K562 (cell line): ENCODE measurements at regions not wholly inside any gene's neighbourhood (a gene's known extent, or its start where the extent isn't known, plus 50 kb on each side); places are given as distances from the start of the nearest gene placed in this dataset.

Experiments
- ESRRB ChIP-seq: fragments of 250-450 bp; sonication (Bioruptor Pico); IDR thresholded peaks from 2 replicates; pipeline ENCODE4 v1.5.0; 2020; ENCODE audit warnings: mild to moderate bottlenecking, moderate library complexity, borderline replicate concordance
- GTF2F1 ChIP-seq: IDR thresholded peaks from 2 replicates; pipeline ENCODE4 v1.6.1; 2011; ENCODE audit warnings: low read depth, low read length, improper control_type of control experiment
- KLF10 ChIP-seq: fragments of 250-450 bp; sonication (Bioruptor Pico); IDR thresholded peaks from 2 replicates; pipeline ENCODE4 v1.6.1; 2021; ENCODE audit warnings: matching md5 sums
- PCBP2 ChIP-seq: fragments of 200-400 bp; formaldehyde crosslinking; IDR thresholded peaks from 2 replicates; pipeline ENCODE4 v1.6.1; 2018; ENCODE audit warnings: low read length, low read depth, mild to moderate bottlenecking, moderate library complexity; ENCODE audit not compliant: poor library complexity, severe bottlenecking
- SIX5 ChIP-seq, 2 experiments: IDR thresholded peaks; 2 replicates each; pipeline ENCODE4 v1.6.1; 2011; ENCODE audit warnings: low read length in 2 of 2, borderline replicate concordance in 1 of 2, low read depth in 1 of 2, mild to moderate bottlenecking in 1 of 2, moderate library complexity in 1 of 2; ENCODE audit not compliant: insufficient read depth in 1 of 2
- TAF1 ChIP-seq: IDR thresholded peaks from 2 replicates; pipeline ENCODE4 v1.6.1; 2011; ENCODE audit warnings: mild to moderate bottlenecking, low read length, moderate library complexity; ENCODE audit not compliant: insufficient read depth, control insufficient read depth, severe bottlenecking; ENCODE audit errors: extremely low read depth
- TEAD4 ChIP-seq, 2 experiments: sonication (generic) in 1 of 2; formaldehyde crosslinking in 1 of 2; IDR thresholded peaks; 2 replicates each; pipeline versions ENCODE4 v1.6.1 to v1.8.0; 2012 to 2022; ENCODE audit warnings: borderline replicate concordance in 1 of 2, inconsistent platforms in 1 of 2, low read length in 1 of 2, mild to moderate bottlenecking in 1 of 2, missing genetic modification reagents in 1 of 2
- ZFP1 ChIP-seq: fragments of 450-650 bp; formaldehyde crosslinking; IDR thresholded peaks from 2 replicates; pipeline ENCODE4 v1.4.0; 2020; ENCODE audit warnings: mild to moderate bottlenecking, mixed read lengths
- ZNF57 ChIP-seq: fragments of 450-650 bp; formaldehyde crosslinking; IDR thresholded peaks from 2 replicates; pipeline ENCODE4 v1.4.0; 2020; ENCODE audit warnings: mild to moderate bottlenecking, moderate library complexity
- ZNF644 ChIP-seq: fragments of 200-800 bp; sonication (Bioruptor generic); IDR thresholded peaks from 2 replicates; pipeline ENCODE4 v1.6.1; 2016; ENCODE audit warnings: low read depth, missing genetic modification characterization, missing compliant biosample characterization
- TF ChIP-seq, protein P1 (sequence below): fragments of 450-650 bp; IDR thresholded peaks from 2 replicates; pipeline ENCODE4 v1.6.1; 2016; ENCODE audit warnings: low read depth
- TF ChIP-seq, protein P2 (sequence below): fragments of 200-800 bp; sonication (Bioruptor generic); IDR thresholded peaks from 2 replicates; pipeline ENCODE4 v1.6.1; 2017; ENCODE audit warnings: missing genetic modification characterization, missing compliant biosample characterization
- TF ChIP-seq, protein P3 (sequence below), 2 experiments: fragments of 450-650 bp; conservative IDR thresholded peaks; 2 replicates each; pipeline ENCODE4 v1.6.1; 2017; ENCODE audit warnings: mild to moderate bottlenecking in 2 of 2, moderate library complexity in 2 of 2
- TF ChIP-seq, protein P4 (sequence below), 2 experiments: IDR thresholded peaks; 2 replicates each; pipeline ENCODE4 v1.6.1; 2011; ENCODE audit warnings: borderline replicate concordance in 1 of 2, control low read depth in 1 of 2, low read depth in 1 of 2, low read length in 1 of 2, mild to moderate bottlenecking in 1 of 2, mixed read lengths in 1 of 2, moderate library complexity in 1 of 2; ENCODE audit not compliant: insufficient read depth in 1 of 2, insufficient read length in 1 of 2, poor library complexity in 1 of 2, severe bottlenecking in 1 of 2; ENCODE audit errors: extremely low read depth in 1 of 2

DNA sequence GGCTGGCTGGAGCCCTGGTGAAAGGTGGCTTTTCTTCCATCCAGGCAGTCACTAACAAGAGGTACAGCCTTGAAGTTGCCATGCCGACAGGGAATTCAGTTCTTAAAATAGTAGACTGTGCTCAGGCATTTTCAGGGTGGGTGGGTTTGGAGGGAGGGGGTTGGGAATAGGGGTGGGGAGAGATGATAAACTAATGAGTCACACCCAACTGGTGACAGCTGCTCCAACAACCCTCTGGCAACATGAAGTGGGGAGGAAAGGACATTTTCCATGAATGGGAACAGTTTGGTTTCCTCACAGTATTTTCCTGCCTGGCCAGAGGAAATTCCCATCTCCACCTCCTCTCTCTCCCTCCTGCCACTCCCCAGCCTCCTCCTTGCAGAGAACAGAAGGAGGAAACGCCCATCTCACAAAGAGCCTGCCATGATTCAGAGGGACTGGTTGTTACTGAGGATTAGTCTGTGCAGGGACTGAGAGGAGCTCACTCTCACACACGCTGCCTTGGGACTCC lies 113.0 kb upstream of the SLC1A4 start (continued):
- TF ChIP-seq, protein P1, sequence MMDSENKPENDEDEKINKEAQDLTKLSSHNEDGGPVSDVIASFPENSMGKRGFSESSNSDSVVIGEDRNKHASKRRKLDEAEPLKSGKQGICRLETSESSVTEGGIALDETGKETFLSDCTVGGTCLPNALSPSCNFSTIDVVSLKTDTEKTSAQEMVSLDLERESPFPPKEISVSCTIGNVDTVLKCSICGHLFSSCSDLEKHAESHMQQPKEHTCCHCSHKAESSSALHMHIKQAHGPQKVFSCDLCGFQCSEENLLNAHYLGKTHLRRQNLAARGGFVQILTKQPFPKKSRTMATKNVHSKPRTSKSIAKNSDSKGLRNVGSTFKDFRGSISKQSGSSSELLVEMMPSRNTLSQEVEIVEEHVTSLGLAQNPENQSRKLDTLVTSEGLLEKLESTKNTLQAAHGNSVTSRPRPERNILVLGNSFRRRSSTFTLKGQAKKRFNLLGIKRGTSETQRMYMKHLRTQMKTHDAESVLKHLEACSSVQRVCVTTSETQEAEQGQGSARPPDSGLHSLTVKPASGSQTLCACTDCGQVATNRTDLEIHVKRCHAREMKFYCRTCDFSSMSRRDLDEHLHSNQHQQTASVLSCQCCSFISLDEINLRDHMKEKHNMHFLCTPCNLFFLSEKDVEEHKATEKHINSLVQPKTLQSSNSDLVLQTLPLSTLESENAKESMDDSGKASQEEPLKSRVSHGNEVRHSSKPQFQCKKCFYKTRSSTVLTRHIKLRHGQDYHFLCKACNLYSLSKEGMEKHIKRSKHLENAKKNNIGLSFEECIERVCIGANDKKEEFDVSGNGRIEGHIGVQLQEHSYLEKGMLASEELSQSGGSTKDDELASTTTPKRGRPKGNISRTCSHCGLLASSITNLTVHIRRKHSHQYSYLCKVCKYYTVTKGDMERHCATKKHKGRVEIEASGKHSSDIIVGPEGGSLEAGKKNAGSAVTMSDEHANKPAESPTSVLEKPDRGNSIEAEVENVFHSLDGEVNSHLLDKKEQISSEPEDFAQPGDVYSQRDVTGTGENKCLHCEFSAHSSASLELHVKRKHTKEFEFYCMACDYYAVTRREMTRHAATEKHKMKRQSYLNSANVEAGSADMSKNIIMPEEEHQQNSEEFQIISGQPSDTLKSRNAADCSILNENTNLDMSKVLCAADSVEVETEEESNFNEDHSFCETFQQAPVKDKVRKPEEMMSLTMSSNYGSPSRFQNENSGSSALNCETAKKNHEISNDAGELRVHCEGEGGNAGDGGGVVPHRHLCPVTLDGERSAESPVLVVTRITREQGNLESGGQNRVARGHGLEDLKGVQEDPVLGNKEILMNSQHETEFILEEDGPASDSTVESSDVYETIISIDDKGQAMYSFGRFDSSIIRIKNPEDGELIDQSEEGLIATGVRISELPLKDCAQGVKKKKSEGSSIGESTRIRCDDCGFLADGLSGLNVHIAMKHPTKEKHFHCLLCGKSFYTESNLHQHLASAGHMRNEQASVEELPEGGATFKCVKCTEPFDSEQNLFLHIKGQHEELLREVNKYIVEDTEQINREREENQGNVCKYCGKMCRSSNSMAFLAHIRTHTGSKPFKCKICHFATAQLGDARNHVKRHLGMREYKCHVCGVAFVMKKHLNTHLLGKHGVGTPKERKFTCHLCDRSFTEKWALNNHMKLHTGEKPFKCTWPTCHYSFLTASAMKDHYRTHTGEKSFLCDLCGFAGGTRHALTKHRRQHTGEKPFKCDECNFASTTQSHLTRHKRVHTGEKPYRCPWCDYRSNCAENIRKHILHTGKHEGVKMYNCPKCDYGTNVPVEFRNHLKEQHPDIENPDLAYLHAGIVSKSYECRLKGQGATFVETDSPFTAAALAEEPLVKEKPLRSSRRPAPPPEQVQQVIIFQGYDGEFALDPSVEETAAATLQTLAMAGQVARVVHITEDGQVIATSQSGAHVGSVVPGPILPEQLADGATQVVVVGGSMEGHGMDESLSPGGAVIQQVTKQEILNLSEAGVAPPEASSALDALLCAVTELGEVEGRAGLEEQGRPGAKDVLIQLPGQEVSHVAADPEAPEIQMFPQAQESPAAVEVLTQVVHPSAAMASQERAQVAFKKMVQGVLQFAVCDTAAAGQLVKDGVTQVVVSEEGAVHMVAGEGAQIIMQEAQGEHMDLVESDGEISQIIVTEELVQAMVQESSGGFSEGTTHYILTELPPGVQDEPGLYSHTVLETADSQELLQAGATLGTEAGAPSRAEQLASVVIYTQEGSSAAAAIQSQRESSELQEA = no peak
- TF ChIP-seq PCBP2 (no peak), ZFP1 (CRISPR knock-in tag) (no peak), TAF1 (no peak), GTF2F1 (no peak), SIX5 (IDR thresholded peaks at IDR 0.05; ENCODE audit: borderline replicate concordance in 1 of 2, insufficient read depth in 1 of 2, low read depth in 1 of 2, low read length in 2 of 2) (no peak), ESRRB (CRISPR knock-in tag) (no peak), KLF10 (CRISPR knock-in tag) (no peak), TEAD4 (IDR thresholded peaks at IDR 0.05; ENCODE audit: low read length) (no peak), TEAD4 (CRISPR knock-in tag; IDR thresholded peaks at IDR 0.05; ENCODE audit: borderline replicate concordance) (no peak), ZNF644 (tag) (no peak), ZNF57 (CRISPR knock-in tag) (no peak)
- TF ChIP-seq, protein P2, sequence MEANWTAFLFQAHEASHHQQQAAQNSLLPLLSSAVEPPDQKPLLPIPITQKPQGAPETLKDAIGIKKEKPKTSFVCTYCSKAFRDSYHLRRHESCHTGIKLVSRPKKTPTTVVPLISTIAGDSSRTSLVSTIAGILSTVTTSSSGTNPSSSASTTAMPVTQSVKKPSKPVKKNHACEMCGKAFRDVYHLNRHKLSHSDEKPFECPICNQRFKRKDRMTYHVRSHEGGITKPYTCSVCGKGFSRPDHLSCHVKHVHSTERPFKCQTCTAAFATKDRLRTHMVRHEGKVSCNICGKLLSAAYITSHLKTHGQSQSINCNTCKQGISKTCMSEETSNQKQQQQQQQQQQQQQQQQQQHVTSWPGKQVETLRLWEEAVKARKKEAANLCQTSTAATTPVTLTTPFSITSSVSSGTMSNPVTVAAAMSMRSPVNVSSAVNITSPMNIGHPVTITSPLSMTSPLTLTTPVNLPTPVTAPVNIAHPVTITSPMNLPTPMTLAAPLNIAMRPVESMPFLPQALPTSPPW (CRISPR knock-in tag) = no peak
- TF ChIP-seq, protein P3, sequence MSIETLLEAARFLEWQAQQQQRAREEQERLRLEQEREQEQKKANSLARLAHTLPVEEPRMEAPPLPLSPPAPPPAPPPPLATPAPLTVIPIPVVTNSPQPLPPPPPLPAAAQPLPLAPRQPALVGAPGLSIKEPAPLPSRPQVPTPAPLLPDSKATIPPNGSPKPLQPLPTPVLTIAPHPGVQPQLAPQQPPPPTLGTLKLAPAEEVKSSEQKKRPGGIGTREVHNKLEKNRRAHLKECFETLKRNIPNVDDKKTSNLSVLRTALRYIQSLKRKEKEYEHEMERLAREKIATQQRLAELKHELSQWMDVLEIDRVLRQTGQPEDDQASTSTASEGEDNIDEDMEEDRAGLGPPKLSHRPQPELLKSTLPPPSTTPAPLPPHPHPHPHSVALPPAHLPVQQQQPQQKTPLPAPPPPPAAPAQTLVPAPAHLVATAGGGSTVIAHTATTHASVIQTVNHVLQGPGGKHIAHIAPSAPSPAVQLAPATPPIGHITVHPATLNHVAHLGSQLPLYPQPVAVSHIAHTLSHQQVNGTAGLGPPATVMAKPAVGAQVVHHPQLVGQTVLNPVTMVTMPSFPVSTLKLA (conservative IDR thresholded peaks at IDR 0.05) = 0 out of 4 replicates have a peak, but pooled peaks of 1 of the 2 experiments have one; percentile 36
- TF ChIP-seq, protein P4, sequence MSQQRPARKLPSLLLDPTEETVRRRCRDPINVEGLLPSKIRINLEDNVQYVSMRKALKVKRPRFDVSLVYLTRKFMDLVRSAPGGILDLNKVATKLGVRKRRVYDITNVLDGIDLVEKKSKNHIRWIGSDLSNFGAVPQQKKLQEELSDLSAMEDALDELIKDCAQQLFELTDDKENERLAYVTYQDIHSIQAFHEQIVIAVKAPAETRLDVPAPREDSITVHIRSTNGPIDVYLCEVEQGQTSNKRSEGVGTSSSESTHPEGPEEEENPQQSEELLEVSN (IDR thresholded peaks at IDR 0.05; ENCODE audit: borderline replicate concordance in 1 of 2, extremely low read depth in 1 of 2, insufficient read depth in 1 of 2, insufficient read length in 1 of 2, low read depth in 1 of 2, low read length in 1 of 2, poor library complexity in 1 of 2, severe bottlenecking in 1 of 2) = no peak
